HepG2 (cell line): ENCODE measurements at regions not wholly inside any gene's neighbourhood (a gene's known extent, or its start where the extent isn't known, plus 50 kb on each side); places are given as distances from the start of the nearest gene placed in this dataset.

Experiments used
- AGO2 ChIP-seq: fragments of 200-400 bp; formaldehyde crosslinking; optimal IDR thresholded peaks from 2 replicates; pipeline ENCODE3; 2017; ENCODE audit warnings: mild to moderate bottlenecking, low read depth, low read length, moderate library complexity
- CTCF ChIP-seq: sonication (generic); formaldehyde crosslinking; IDR thresholded peaks from 2 replicates; pipeline ENCODE4 v1.5.0; 2020; ENCODE audit warnings: mild to moderate bottlenecking, missing genetic modification reagents, moderate library complexity
- EZH2 ChIP-seq: conservative IDR thresholded peaks from 2 replicates; pipeline ENCODE4 v1.6.1; 2012; ENCODE audit warnings: mild to moderate bottlenecking, low read depth, low read length, moderate library complexity
- HDAC6 ChIP-seq: fragments of 200-600 bp; sonication (generic); IDR thresholded peaks from 2 replicates; pipeline ENCODE4 v1.7.0; 2017; ENCODE audit warnings: mild to moderate bottlenecking, antibody characterized with exemption, low read length, low read depth
- YEATS4 ChIP-seq: sonication (generic); formaldehyde crosslinking; IDR thresholded peaks from 2 replicates; pipeline ENCODE4 v1.4.0; 2020; ENCODE audit warnings: missing genetic modification reagents, borderline replicate concordance
- ZNF275 ChIP-seq: sonication (generic); formaldehyde crosslinking; IDR thresholded peaks from 2 replicates; pipeline ENCODE4 v1.8.0; 2022; ENCODE audit warnings: missing genetic modification reagents, mild to moderate bottlenecking, inconsistent platforms, borderline replicate concordance
- ZNF7 ChIP-seq: IDR thresholded peaks from 2 replicates; pipeline ENCODE4 v1.6.1; 2016; ENCODE audit warnings: missing biosample characterization, missing genetic modification reagents
- ZZZ3 ChIP-seq: sonication (generic); formaldehyde crosslinking; IDR thresholded peaks from 2 replicates; pipeline ENCODE4 v1.4.0; 2020; ENCODE audit warnings: missing genetic modification reagents, mild to moderate bottlenecking, borderline replicate concordance

GRCh38 chr15:66863390-66864085 is 161.5 kb downstream of the SMAD6 start:
- TF ChIP-seq ZNF7 (CRISPR knock-in tag) (no peak), YEATS4 (CRISPR knock-in tag) (no peak), HDAC6 (no peak), ZZZ3 (CRISPR knock-in tag) (no peak), EZH2 (no peak), AGO2 (no peak), ZNF275 (CRISPR knock-in tag) (no peak), CTCF (CRISPR knock-in tag) (no peak)
